NCI-H2107 (cell line): ENCODE measurements at regions not wholly inside any gene's neighbourhood (a gene's known extent, or its start where the extent isn't known, plus 50 kb on each side); places are given as distances from the start of the nearest gene placed in this dataset.
"Not testable (repeated sequence)": the region's sequence is repeated elsewhere in the genome, so short reads cannot be mapped to it uniquely, and the experiment has no call there.

Experiments used
- DNase-seq: peaks from one replicate; lab custom pipeline; 2025; lab: John Stamatoyannopoulos, UW

- DNase-seq = no peak
Measured at GRCh38 chr2:107719836-107720235, 106.9 kb upstream of the RGPD4 start.

- no peak for DNase-seq
Measured at GRCh38 chr2:107721178-107721577, 105.5 kb upstream of the RGPD4 start.

GRCh38 chr2:107721586-107721985 lies 105.1 kb upstream of the RGPD4 start:
- no peak for DNase-seq

- DNase-seq = not testable (repeated sequence)
Measured at GRCh38 chr2:107725824-107726223, 100.9 kb upstream of the RGPD4 start.

GRCh38 chr2:107727318-107727717 lies 99.4 kb upstream of the RGPD4 start:
- no peak for DNase-seq

GRCh38 chr2:107728586-107728985 lies 98.1 kb upstream of the RGPD4 start:
- no peak for DNase-seq

GRCh38 chr2:107729440-107729839 lies 97.3 kb upstream of the RGPD4 start:
- no peak for DNase-seq

GRCh38 chr2:107730898-107731297 lies 95.8 kb upstream of the RGPD4 start:
- DNase-seq = no peak

GRCh38 chr2:107731435-107731834 lies 95.3 kb upstream of the RGPD4 start:
- DNase-seq = no peak

- DNase-seq = no peak
Measured at GRCh38 chr2:107735201-107735600, 91.5 kb upstream of the RGPD4 start.

GRCh38 chr2:107737756-107738155 lies 88.9 kb upstream of the RGPD4 start:
- no peak for DNase-seq

GRCh38 chr2:107738266-107738665 lies 88.4 kb upstream of the RGPD4 start:
- DNase-seq = no peak

- DNase-seq = no peak
Measured at GRCh38 chr2:107740300-107740699, 86.4 kb upstream of the RGPD4 start.

- no peak for DNase-seq
Measured at GRCh38 chr2:107742460-107743027, 84.1 kb upstream of the RGPD4 start.

GRCh38 chr2:107743274-107743673 lies 83.4 kb upstream of the RGPD4 start:
- no peak for DNase-seq

- DNase-seq = no peak
Measured at GRCh38 chr2:107745100-107745499, 81.6 kb upstream of the RGPD4 start.

- DNase-seq = not testable (repeated sequence)
Measured at GRCh38 chr2:107746552-107747198, 80.0 kb upstream of the RGPD4 start.

- DNase-seq = not testable (repeated sequence)
Measured at GRCh38 chr2:107747199-107747963, 79.3 kb upstream of the RGPD4 start.

GRCh38 chr2:107747964-107748583 lies 78.6 kb upstream of the RGPD4 start:
- DNase-seq = no peak

- DNase-seq = no peak
Measured at GRCh38 chr2:107751936-107752335, 74.8 kb upstream of the RGPD4 start.

- DNase-seq = not testable (repeated sequence)
Measured at GRCh38 chr2:107753806-107754205, 72.9 kb upstream of the RGPD4 start.

GRCh38 chr2:107757223-107757622 lies 69.5 kb upstream of the RGPD4 start:
- no peak for DNase-seq
